HG03439 (cell line): ENCODE measurements at regions not wholly inside any gene's neighbourhood (a gene's known extent, or its start where the extent isn't known, plus 50 kb on each side); places are given as distances from the start of the nearest gene placed in this dataset.
A peak's percentile ranks its signal among the peaks of the same experiment; 100 is the strongest.

Experiments
- ATAC-seq: cut with Tn5 transposase; IDR thresholded peaks from one replicate; pipeline ENCODE4 v1.9.1; 2021; ENCODE audit warnings: mild to moderate bottlenecking, moderate library complexity; ENCODE audit not compliant: unreplicated experiment

DNA sequence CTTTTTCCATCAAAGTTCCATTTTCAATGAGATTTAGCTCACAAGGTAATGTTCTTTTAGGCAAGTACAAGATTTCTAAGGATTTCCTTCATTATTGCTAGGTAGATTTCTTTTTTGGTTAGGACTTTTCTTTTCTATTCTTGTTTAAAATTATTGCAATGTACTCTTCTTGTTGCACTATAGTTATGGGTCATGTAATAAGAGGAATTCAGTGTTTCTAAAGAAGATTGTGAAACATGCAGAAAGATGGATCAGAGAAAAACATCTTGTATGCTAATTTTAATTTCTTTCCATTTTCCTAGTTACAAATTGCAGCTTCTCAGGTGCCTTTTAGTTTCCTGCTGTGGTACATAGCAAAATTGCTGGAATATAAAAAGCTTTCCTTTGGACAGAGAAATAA is 56.1 kb downstream of the BTG1 start:
- ATAC-seq, result no peak

DNA sequence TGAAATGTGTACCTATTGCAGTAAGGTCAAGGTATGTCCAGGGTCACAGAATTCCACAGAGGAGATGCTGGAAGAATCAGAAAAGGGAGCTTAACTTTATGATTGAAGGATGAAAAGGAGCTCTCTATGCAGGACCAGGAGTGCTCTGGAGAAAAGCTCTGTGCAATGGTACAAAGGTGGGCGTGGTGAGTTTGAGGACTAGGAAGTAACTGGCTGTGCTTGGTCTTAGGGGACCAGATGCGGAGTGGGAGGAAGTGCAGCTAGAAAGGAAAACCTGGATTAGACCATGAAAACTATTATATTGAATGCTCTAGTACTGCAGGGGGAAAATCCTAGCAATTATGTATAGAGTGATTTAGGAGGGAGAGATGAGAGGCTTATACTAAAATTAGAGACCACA is 56.8 kb downstream of the BTG1 start:
- ATAC-seq, result no peak

DNA sequence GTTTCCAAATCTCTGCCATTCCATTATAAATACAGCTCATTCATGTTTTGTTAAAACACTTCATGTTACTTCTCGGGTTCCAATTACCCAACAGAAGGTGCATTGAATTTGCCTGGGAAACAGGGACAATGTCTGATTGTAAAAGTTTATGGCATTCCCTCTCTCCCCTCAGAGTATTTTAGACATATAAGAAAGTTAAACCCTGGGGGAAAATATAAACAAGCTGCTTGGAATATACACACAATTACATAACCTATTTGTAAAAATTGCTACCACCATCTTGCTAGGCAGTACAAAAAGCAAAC is 60.0 kb downstream of the BTG1 start:
- no peak for ATAC-seq

DNA sequence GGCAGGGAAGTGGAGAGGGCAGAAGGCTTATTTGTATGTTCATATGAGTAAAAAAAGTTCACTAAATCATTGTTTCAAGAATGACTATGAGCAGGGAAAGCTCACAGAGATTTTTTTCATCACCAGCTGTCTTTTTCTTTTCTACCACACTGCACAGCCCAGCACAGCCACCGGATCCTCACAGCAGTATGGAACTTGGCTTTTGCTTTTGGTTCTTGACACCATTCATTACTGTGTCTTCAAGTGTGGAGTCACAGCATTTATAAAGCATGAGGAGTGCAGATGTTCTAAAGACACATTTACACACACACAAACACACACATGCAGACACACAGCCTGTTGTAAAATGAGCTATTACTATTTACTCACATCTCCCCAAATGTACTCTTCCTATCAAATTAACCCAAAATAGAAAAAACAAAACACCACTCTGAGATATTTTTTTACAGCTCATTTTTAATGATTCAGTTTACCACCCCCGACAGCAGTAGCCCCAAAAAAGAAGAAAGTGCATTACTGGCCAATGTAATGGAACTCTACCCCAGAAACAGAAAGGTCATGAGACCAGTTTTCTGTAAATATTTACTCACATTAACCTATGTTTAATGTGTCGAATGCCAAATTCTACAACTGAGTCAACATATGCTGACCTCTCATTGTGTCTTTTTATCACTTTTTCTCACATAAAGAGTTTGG is 60.5 kb downstream of the BTG1 start:
- ATAC-seq, result no peak

DNA sequence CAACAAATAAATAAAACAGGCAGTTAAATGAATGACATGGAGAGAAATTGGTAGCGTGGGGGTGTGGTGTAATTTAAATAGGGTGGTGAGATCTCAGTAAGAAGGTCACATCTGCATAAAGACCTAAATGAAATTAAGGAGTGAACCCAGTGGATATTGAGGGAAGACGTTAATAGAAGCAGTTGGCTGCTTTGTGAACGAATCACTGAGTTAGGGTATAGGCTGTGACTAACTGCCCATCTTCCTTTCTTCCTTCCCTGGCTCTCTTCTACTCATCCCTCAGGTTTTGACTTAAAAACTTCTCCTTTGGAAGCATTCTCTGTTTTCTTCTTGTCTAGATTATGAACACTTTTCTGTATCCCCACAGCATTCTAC is 64.7 kb downstream of the BTG1 start:
- ATAC-seq, result no peak

DNA sequence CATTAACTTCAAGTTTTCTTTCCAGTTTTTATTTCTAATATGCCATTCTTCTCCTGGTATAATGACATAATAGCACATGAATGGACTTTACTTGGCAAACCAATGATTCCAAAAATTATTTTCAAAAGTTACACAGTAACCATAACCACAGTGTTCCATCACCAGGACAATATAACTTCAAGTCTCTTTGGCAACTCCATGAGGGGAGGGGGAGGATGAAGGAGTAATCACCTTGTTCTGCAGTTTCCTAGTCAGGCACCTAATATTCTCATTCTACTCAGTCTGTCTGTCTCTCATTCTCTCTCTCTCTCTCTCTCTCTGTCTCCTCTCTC is 66.6 kb downstream of the BTG1 start:
- ATAC-seq, result no peak

DNA sequence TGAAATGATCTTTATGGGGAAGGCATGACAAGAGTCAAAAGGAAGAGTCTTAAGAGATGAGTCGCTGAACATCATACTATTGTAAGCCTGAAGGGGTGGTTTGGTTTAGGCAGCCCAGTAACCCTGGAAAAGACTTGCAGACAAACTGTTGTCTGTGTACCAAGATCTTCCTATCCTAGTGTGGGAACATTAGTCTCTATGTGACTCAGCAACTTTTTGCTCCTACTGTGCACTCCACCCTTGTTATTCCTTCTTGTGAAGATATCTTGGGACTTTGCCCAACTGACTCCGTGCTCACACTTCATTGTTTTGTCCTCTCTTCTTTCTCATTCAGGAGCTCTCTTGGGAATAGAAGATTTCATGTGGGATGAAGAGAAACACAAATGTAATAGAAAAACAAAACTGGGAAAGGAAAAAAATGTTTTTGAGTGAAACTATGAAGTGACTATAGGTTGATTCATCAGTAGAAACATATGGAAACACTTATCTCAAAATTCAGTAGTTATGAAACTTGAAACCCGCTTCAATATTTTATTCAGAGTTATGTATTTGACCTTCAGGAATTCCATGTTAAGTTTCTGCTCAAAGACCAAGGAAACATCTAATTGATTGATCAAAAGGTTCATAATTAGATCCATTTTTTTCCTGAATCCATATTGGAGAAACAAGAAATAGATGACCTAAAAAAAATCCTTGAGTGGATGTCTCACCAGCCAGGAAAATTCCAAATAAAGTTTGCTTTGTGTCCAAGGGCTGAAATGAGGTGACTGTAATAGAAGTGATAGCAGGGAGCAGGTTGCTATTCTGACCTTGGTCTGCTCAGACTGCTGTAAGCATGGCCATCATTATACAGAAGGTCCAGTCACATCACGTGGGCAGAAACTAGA is 67.2 kb downstream of the BTG1 start:
- no peak for ATAC-seq

DNA sequence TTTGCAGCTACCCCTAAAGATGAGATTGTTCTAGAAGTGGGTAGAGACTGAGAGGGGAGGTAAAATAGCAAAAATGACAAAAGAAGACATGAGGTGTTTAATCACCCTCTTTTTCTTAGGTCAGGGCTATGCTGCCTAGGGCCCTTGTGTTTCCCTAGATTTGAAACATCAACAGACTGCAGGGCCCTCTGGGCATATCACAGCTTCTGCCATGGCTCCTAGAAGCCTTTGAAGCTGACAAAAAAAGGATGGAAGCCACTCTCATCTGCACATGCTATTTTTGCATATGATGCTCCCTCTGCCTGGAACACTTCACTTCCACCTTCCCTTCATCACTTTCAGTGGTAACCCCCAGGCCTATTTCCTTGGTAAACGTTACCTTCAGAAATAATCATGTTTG is 68.1 kb downstream of the BTG1 start:
- ATAC-seq, result no peak

DNA sequence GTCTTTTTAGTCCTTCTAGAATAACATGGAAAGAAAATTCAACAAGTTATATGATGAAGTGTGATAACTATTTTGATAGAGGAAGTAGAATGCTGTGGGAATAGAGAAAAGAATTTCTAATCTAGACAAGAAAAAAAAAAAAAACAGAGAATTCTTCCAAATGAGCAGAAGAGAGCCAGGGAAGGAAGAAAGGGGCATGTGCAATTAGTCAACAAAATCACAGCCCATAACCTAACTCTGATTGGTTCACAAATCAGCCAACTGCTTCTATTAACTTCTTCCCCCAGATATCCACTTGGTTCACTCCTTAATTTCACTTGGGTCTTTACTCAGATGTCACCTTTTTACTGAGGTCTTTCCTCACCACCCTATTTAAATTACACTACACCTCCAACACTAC is 69.5 kb downstream of the BTG1 start:
- ATAC-seq, result no peak

DNA sequence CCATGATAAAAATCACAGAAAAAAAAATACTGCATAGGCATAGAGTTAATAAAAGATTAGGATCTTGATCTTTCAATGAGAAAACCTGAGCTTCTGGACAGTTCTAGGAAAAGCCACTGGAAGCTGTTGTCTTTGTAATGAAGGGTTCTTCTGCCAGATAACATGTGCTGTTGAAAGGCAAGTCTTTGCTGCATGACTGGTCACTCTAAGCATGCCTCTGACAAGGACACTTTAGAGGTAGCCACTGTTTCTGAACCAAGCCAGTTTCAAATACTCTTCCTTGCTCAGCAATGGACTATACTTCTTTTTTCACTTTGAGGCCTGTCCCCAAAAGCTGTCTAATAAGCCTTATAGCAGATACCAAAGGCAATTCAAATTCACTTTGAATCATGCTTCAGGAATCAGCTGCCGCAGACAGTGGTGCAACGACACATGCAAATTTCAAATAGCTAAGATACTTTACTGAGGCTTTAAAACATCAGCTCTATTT is 70.2 kb downstream of the BTG1 start:
- ATAC-seq, result no peak

DNA sequence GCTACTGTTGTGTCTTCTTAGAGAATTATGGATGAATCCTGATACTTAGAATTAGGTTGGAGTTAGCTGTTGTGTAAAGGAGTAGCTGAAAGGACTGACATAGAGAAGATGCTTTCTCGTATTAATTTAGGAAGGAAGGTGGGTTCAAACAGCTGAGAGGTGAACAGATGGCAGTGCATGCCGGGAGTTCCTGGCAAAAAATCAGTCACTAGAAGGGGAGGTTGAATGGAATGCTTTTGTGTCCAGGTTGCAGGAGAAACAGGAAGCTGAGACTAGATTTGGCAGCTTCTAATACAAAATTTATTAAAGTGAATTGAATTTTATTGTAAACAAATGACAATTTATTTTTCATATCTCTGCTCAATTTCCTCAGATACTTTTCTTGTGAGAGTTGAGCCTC is 70.8 kb downstream of the BTG1 start:
- ATAC-seq, result no peak

DNA sequence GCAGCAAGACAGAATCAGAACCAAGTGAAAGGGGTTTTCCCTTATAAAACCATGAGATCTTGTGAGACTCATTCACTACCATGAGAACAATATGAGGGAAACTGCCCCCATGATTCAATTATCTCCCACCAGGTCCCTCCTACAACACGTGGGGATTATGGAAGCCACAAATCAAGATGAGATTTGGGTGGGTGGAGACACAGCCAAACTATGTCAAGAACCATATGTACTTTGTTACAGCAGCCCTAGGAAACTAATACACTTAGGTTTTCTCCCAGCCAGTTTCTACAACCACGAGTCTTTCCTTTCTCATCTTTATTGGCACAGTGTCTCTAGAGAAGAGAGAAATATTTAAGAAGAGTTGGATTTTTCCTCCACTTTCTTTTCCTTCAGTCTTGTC is 72.6 kb downstream of the BTG1 start:
- no peak for ATAC-seq

DNA sequence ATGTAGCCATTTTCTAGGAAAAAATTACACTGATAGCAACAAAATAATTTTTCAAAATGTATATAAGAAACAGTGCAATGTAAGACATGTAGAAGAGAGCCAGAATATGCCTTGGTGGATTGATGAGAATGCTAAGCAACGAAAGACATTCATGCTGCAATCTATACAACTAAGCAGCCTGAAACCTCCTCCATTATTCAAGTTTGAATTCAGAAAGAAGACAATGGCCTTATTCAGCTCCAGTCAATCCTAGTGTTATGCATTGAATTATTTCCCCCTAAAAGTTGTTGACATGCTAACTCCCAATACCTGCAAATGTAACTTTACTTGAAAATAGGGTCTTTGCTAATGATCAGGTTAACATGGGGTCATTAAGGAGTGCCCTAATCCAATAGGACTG is 73.5 kb downstream of the BTG1 start:
- no peak for ATAC-seq

DNA sequence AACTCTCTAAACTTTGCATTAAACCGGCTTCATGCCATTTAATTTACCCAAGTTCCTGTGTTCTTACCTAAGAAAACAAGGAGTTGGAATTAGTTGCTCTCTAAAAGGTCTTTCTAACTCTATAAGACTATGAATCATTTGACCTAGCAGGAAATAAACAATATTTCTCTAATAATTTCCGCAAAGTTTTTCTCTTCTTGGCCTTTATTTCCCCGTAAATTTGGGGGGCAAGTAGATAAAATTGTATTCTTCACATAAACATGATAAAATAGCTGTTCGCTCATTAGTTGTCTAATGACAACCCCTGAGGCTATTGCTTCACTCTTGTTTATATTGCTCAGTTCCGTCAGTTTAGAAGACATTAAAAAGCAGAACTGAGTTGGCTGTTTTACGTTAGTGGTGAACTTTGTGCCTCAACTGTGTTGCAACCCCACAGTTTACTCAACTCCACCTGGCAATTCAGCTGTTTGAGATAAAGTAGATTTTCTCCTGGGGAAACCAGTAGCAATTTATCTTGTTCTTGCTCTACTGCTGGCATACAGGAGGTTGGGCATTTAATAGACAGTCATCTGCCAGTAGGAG is 74.7 kb downstream of the BTG1 start:
- ATAC-seq, result no peak

DNA sequence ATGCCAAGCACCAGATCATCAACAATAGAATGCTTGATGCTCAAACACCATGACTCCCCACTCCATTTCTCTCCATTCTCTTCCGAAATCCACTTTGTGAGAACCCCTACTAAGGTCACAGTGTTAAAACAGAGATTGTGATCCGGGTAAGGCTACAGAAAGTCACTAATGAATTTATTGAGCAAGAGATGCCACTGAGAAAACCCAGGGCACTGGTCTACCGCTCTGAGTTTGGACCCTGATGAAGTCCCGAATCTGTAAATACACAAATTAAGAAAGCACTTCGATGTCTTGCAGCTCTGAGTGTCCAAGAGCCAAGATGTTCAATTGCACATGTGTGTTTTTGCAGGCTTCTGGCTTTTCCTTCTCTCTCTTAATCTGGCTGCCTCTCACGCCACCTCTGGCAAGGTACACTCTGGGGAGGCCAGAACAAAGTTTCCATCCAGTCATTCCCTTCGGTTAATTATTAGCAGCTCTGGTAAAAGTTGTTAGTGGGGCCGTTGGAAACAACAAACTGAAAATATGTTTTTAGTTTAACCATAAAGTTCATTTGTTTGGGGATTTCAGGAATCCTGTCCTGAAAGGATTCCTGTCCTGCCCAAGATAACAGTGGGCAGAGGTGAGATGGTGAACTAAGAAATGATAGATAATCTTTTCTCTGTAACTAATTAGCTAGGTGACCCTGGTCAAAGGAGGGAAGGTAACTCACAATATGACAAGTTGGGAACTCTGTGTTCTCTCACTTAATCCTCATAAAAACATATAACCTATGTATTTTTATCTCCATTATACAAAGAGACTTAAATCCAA is 75.4 kb downstream of the BTG1 start:
- no peak for ATAC-seq

DNA sequence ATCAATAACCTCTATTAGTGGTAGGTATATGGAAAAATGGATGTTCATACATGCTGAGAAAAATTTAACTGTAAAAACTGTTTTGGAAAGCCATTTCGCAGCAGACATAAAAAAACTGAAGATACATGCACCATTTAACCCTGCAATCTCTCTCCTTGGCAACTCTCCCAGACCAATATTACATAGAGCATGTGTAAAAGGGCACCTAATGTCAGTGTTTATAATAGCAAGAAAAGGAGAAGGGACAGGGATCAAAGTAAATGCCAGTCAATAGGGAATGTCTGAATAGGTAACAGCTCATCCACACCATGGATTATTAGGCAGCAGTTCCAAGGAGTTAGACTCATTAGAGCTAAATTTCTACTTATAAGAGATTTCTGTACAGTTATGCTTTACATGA is 77.2 kb downstream of the BTG1 start:
- ATAC-seq, result no peak

DNA sequence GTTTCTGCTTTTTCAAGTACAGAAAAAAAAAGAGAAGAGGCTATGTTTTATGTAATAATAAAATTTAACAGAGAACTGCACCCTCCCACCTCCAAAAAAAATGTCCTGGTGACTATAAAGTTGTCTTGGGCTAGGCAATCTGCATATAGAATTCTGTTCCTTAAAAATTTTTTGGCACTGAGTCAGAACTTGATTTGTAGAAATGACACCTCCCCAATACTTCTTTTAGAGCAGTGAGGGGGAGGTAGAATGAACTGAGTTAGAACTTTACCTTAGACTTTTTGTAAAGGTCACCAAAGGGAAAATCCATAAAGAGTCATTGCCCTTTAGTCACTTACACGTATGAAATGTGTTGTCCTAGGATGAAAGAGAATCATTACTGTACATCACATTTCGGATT is 80.0 kb downstream of the BTG1 start:
- peak; percentile 60 for ATAC-seq

DNA sequence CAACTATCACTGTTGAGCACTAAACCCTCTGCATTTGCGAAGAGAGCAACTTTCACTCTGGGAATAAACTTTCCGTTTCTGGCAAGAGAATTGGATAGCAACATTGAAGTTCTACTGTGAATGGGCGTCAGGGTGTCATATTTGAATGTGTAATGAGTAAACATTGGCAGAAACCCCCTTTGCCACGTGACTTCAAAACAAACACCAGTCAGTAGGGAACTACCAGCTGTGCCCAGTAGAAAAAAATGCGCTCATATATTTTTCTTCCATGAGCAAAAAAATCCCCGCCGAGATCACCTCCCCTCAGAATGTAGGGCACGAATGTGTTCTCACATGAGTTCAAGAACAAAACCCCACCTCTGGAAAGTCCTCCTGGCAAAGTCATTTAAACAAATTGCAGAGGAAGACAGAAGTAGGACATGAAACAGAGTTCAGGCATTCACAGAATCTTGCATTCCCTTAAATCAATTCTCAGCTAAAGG is 80.6 kb downstream of the BTG1 start:
- peak; percentile 57 for ATAC-seq

DNA sequence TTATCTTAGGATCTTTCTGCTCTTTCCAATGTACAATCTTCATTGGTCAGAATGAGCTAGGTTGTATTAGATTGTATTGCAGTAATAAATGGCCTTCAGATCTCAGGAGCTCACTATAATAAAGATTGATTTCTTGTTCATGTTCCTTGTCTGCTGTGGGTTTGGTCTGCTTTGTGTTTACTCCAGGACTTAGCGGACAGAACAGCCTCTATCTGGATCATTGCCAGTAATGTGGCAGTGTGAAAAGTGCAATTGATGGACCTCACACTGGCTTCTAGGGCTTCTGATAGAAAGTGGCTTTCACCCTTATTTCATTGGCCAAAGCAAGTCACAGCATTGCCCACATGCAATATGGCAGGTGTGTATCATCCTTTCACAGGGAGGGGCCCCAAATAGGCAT is 81.2 kb downstream of the BTG1 start:
- ATAC-seq, result no peak

DNA sequence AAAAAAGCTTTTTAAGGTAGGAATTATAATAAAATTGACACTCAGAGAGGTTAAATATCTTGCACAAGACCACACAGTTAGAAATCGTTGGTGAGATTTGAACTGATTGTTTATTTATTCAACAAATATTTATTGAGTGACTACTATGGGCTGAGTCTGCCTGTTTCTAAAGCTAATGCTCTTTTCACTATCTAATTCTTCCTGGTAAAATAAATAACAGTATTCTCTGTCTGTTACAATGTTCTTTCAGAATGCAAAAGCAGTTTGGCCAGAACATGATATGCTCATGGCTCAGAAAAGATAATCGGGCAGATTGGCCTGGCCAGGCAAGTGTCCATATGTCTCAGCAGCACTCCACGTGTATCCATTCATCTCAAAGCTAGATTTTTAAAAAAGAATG is 82.0 kb downstream of the BTG1 start:
- no peak for ATAC-seq
